Gastrocnemius medialis (tissue), 4 donors: ENCODE measurements at regions not wholly inside any gene's neighbourhood (a gene's known extent, or its start where the extent isn't known, plus 50 kb on each side); places are given as distances from the start of the nearest gene placed in this dataset.

ENCODE experiments used
- POLR2A ChIP-seq, 2 donors: fragments of 450-650 bp; IDR thresholded peaks; one replicate each; pipeline ENCODE4 v1.6.1; 2017; ENCODE audit warnings: antibody characterized with exemption in 2 of 2, mild to moderate bottlenecking in 2 of 2, moderate library complexity in 2 of 2
- TF ChIP-seq, protein P1 (sequence below), 5 experiments: fragments of 450-650 bp in 3 of 5; fragments of 200-600 bp in 2 of 5; sonication (generic) in 2 of 5; IDR thresholded peaks in 4 of 5; conservative IDR thresholded peaks in 1 of 5; 1 replicate in 4 of 5; 2 replicates in 1 of 5; pipeline ENCODE4 v1.5.1; 2016 to 2019; ENCODE audit warnings: antibody characterized with exemption in 5 of 5, mild to moderate bottlenecking in 3 of 5, moderate library complexity in 3 of 5

DNA sequence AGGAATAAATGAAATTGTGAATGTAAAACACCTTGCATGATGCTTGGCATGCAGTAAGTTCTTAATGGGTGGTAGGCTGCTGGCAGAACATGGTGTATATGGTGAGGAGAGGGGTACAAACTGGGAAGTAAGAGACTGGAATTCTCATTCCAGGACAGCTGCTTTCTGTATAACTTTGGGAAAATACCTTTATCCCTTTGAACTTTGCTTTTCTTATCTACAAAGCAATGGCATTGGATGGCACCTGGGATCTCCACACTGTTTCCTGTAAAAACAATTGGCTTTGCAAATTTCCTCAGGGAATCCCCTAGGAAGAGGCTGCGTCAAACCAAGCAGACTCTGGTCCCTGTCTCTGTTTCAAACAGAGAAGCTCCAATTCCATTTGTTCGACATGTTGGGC, 100.7 kb upstream of the SLC4A7 start:
- TF ChIP-seq, protein P1, sequence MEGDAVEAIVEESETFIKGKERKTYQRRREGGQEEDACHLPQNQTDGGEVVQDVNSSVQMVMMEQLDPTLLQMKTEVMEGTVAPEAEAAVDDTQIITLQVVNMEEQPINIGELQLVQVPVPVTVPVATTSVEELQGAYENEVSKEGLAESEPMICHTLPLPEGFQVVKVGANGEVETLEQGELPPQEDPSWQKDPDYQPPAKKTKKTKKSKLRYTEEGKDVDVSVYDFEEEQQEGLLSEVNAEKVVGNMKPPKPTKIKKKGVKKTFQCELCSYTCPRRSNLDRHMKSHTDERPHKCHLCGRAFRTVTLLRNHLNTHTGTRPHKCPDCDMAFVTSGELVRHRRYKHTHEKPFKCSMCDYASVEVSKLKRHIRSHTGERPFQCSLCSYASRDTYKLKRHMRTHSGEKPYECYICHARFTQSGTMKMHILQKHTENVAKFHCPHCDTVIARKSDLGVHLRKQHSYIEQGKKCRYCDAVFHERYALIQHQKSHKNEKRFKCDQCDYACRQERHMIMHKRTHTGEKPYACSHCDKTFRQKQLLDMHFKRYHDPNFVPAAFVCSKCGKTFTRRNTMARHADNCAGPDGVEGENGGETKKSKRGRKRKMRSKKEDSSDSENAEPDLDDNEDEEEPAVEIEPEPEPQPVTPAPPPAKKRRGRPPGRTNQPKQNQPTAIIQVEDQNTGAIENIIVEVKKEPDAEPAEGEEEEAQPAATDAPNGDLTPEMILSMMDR (IDR thresholded peaks at IDR 0.05 in 4 of 5, conservative IDR thresholded peaks at IDR 0.05 in 1 of 5), result no peak
- TF ChIP-seq POLR2A (IDR thresholded peaks at IDR 0.05), result no peak
